Brain microvascular endothelial cell (primary cell): ENCODE measurements at regions not wholly inside any gene's neighbourhood (a gene's known extent, or its start where the extent isn't known, plus 50 kb on each side); places are given as distances from the start of the nearest gene placed in this dataset.

Experiments used
- DNase-seq: peaks from one replicate; pipeline ENCODE4 v3.0.0-alpha.2; 2020
- H3K27ac ChIP-seq: fragments of 250-450 bp; sonication (Bioruptor Pico); 2 replicates; pipeline ENCODE4 v1.5.1; 2020; ENCODE audit warnings: mild to moderate bottlenecking, moderate library complexity
- H3K27me3 ChIP-seq: fragments of 250-450 bp; sonication (Bioruptor Pico); replicated peaks from 2 replicates; pipeline ENCODE4 v1.5.1; 2020; ENCODE audit warnings: mild to moderate bottlenecking
- H3K36me3 ChIP-seq: fragments of 250-450 bp; sonication (Bioruptor Pico); replicated peaks from 2 replicates; pipeline ENCODE4 v1.5.1; 2020; ENCODE audit warnings: mild to moderate bottlenecking
- H3K4me3 ChIP-seq: 2 replicates; pipeline ENCODE4 v1.5.1; 2011; ENCODE audit warnings: low read depth, mild to moderate bottlenecking, control low read depth, low read length, moderate library complexity
- in situ Hi-C: cut with HindIII; loops from 2 replicates; pipeline ENCODE4 v1.10.0; 2017; ENCODE audit warnings: low sequenced_read_pairs, low pct_ligation_motif_present
- TF ChIP-seq, protein P1 (sequence below): IDR thresholded peaks from 2 replicates; pipeline ENCODE4 v1.5.1; 2011; ENCODE audit warnings: low read depth, mild to moderate bottlenecking, moderate library complexity, low read length, control low read depth, inconsistent platforms; ENCODE audit errors: missing control alignments

GRCh38 chrX:131764216-131764615 lies 220.3 kb downstream of the OR13H1 start:
- in situ Hi-C loops = no loop called here

DNA sequence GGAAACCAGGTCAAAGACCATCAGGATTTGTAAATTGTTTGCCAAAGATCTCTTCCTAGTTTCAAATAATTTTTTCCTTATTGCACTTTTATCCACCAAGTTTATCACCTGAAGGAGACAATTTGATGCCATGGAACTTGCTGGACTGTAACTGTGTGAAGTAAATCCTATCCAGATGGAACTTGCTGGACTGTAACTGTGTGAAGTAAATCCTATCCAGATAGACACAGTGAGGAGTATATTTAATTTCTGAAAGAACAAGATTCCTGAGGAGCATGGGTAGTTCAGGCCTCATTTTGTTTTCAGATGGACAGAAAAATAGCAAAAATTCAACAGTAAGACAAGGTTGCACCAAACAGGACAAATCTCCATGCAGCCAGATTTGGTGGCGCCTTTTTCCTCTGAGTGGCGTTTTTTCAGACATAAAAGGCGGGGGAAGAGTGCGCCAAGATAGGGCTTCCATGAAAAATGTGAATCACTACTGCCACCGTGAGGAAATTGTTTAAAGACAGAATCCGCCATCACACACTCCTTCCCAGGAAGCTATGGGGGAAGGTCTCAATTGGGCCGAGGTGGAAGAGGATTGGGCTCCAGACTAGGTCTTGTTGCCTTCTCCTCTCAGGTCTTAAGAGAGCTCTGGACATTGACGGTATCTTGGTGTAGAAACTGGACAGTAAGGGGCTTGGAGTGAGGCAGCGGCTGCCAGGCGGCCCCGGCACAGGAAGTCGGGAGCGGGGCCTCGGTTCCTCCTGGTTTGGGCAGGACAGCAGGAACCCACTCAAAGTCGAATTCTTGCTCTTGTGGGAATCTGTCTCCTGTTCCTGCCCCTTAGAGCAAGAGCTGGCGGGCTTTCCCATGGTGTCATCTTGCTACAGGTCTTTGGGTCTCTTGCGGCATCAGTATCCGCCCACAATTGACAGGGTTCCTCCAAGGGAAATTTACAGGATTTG lies 234.7 kb downstream of the OR13H1 start:
- Histone ChIP-seq H3K27me3 (no peaks in the 10 kb centered on the region), H3K27ac (peak overlapping the region; percentile 46), H3K36me3 (no peaks in the 10 kb centered on the region), H3K4me3 (peak overlapping the region; percentile 59)
- in situ Hi-C loops = no loop called here
- peak; percentile 63 for DNase-seq
- TF ChIP-seq, protein P1, sequence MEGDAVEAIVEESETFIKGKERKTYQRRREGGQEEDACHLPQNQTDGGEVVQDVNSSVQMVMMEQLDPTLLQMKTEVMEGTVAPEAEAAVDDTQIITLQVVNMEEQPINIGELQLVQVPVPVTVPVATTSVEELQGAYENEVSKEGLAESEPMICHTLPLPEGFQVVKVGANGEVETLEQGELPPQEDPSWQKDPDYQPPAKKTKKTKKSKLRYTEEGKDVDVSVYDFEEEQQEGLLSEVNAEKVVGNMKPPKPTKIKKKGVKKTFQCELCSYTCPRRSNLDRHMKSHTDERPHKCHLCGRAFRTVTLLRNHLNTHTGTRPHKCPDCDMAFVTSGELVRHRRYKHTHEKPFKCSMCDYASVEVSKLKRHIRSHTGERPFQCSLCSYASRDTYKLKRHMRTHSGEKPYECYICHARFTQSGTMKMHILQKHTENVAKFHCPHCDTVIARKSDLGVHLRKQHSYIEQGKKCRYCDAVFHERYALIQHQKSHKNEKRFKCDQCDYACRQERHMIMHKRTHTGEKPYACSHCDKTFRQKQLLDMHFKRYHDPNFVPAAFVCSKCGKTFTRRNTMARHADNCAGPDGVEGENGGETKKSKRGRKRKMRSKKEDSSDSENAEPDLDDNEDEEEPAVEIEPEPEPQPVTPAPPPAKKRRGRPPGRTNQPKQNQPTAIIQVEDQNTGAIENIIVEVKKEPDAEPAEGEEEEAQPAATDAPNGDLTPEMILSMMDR = peak; percentile 55

More at GRCh38 chrX:131764216-131764615, 220.3 kb downstream of the OR13H1 start:
- H3K4me3 ChIP-seq = peak overlapping the region; percentile 40
- no peaks in the 10 kb centered on the region for H3K27me3 ChIP-seq
- TF ChIP-seq, protein P1 = no peak
- DNase-seq = no peak
- no peak overlapping the region for H3K27ac ChIP-seq
- H3K36me3 ChIP-seq = no peaks in the 10 kb centered on the region

GRCh38 chrX:131779306-131779705 lies 235.4 kb downstream of the OR13H1 start:
- in situ Hi-C loops = no loop called here
- Histone ChIP-seq H3K27me3 (no peaks in the 10 kb centered on the region), H3K27ac (no peak overlapping the region), H3K36me3 (no peaks in the 10 kb centered on the region), H3K4me3 (peak overlapping the region; percentile 59)
- TF ChIP-seq, protein P1 = no peak
- no peak for DNase-seq

DNA sequence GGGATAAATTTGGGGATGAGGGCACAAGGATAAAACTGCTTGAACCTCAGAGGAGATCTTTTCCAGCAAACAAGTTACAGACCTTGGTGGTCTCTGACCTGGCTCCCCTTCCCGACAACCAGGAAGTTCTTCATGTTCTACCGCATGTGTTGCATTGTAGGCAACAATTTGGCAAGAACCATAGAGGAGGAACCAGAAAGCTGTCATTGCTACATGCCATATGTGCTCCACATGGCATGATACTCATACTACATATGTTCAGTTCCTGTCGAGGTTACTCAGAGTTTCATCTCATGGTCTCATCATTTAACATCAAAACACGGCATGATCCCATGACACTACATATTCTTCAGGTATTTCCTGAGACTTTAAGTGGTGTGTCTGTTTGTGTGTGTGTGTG lies 235.9 kb downstream of the OR13H1 start:
- TF ChIP-seq, protein P1 = no peak
- no peak for DNase-seq
- no peak overlapping the region for H3K27ac ChIP-seq
- no peaks in the 10 kb centered on the region for H3K36me3 ChIP-seq
- no peaks in the 10 kb centered on the region for H3K27me3 ChIP-seq
- H3K4me3 ChIP-seq = no peak overlapping the region
- in situ Hi-C loops = no loop called here

GRCh38 chrX:131782646-131783045 lies 238.8 kb downstream of the OR13H1 start:
- in situ Hi-C loops = no loop called here
- DNase-seq = no peak

More at GRCh38 chrX:131782646-131783045, 238.8 kb downstream of the OR13H1 start:
- TF ChIP-seq, protein P1 = no peak
- H3K27ac ChIP-seq = no peak overlapping the region
- no peak overlapping the region for H3K4me3 ChIP-seq
- no peaks in the 10 kb centered on the region for H3K27me3 ChIP-seq
- H3K36me3 ChIP-seq = no peaks in the 10 kb centered on the region
